ENCODE measurements at regions not wholly inside any gene's neighbourhood (a gene's known extent, or its start where the extent isn't known, plus 50 kb on each side); places are given as distances from the start of the nearest gene placed in this dataset.

DNA sequence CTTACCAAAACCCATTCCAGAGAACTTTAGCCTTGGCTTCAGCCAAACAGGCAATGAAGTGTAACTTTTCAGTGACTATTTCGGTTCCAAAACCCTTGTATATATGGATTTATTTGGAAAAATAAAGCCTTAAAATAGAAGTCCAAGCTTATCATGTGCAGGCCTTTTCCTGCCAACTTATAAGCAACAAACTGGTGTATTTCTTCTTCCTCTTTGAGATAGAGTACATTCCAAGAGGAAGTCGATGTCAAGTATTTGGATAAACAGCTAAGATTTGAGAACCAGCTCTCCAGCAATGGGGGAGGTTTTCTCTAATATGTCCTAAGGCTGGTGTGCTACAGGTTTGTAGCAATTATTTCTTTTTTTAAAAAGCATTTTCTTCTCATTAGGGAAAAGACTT lies 407.8 kb downstream of the DUSP10 start:
- 3 to 14% (median 6%) methylated on average over 2 of the region's 2 CpGs for WGBS, 5 donors
- TF ChIP-seq POLR2A (IDR thresholded peaks at IDR 0.05) (no peak), POLR2AphosphoS5 (IDR thresholded peaks at IDR 0.05) (no peak)
- TF ChIP-seq, protein P1, sequence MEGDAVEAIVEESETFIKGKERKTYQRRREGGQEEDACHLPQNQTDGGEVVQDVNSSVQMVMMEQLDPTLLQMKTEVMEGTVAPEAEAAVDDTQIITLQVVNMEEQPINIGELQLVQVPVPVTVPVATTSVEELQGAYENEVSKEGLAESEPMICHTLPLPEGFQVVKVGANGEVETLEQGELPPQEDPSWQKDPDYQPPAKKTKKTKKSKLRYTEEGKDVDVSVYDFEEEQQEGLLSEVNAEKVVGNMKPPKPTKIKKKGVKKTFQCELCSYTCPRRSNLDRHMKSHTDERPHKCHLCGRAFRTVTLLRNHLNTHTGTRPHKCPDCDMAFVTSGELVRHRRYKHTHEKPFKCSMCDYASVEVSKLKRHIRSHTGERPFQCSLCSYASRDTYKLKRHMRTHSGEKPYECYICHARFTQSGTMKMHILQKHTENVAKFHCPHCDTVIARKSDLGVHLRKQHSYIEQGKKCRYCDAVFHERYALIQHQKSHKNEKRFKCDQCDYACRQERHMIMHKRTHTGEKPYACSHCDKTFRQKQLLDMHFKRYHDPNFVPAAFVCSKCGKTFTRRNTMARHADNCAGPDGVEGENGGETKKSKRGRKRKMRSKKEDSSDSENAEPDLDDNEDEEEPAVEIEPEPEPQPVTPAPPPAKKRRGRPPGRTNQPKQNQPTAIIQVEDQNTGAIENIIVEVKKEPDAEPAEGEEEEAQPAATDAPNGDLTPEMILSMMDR (IDR thresholded peaks at IDR 0.05 in 8 of 11, conservative IDR thresholded peaks at IDR 0.05 in 3 of 11), result no peak
- H3K4me3 ChIP-seq, result no peak overlapping the region
- H3K4me1 ChIP-seq, result peaks cover 7 to 37% (median 22%) of the 10 kb centered on the region in 6 donors
- peak overlapping the region in 7 of 8 donors; percentile 26 to 72 (median 55) for H3K27ac ChIP-seq
- no peaks in the 10 kb centered on the region for H3K36me3 ChIP-seq
- H3K27me3 ChIP-seq (replicated peaks in 1 of 7), result peaks cover 0 to 16% (median 0%) of the 10 kb centered on the region in 7 donors
- intact Hi-C loops (cut with DNase I; ENCODE audit: low total_unique reads), result no loop called here
- no peak for DNase-seq
- H3K9me3 ChIP-seq, result peaks cover 0 to 30% (median 22%) of the 10 kb centered on the region in 8 donors

DNA sequence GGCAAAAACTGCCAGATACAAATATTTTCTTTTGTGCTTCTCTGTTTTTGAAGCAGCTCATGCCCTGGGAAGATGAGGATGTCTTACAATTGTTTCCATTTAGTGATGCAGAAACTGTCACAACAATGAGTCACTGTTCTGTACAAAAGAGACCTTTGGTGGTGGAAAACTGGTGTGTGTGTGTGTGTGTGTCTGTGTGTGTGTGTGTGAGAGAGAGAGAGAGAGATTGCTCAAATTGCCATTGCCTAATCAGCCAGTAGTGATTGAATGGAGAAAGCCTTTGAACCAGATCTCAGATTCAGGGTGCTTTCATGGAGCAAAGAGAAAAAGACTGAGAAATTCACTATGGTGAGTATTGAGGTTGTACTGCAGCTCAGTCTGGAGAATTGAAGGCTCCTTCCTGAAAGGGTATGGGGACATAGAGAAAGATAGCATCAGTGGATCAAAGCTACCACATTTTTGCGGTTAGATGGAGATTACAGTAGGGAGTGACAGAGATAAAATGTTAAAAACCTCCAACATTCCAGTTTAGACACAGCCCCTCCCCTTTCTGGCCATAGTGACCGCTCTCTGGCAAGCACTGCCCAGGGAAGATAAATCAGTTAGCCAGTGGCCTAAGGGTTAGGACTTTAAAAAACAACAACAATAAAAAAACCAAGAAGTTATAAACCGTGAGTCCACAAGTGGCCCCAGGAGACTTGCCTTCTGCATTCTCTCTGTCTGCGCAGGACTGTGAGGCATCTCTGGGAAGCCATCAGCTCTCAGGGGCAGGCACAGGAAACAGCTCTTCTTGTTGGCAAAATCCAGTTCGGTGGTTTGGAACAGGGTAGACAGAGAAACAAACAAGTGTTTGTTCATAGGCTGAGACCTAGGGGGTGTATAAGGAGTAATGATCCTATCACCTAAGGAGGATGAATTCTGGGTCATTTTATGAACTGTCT lies 406.5 kb downstream of the DUSP10 start:
- no peak overlapping the region for H3K4me3 ChIP-seq
- 12 to 28% (median 19%) methylated on average over 5 of the region's 5 CpGs for WGBS, 5 donors
- intact Hi-C loops (cut with DNase I; ENCODE audit: low total_unique reads), result no loop called here
- H3K27me3 ChIP-seq (replicated peaks in 1 of 7), result peaks cover 0 to 18% (median 0%) of the 10 kb centered on the region in 7 donors
- H3K36me3 ChIP-seq, result no peaks in the 10 kb centered on the region
- TF ChIP-seq POLR2AphosphoS5 (IDR thresholded peaks at IDR 0.05) (no peak), POLR2A (IDR thresholded peaks at IDR 0.05) (no peak)
- TF ChIP-seq, protein P1 (IDR thresholded peaks at IDR 0.05 in 8 of 11, conservative IDR thresholded peaks at IDR 0.05 in 3 of 11), result no peak
- peaks cover 0 to 25% (median 21%) of the 10 kb centered on the region in 8 donors for H3K9me3 ChIP-seq
- no peak for DNase-seq
- peaks cover 7 to 37% (median 22%) of the 10 kb centered on the region in 6 donors for H3K4me1 ChIP-seq
- H3K27ac ChIP-seq, result peak overlapping the region in 7 of 8 donors; percentile 40 to 72 (median 56)

DNA sequence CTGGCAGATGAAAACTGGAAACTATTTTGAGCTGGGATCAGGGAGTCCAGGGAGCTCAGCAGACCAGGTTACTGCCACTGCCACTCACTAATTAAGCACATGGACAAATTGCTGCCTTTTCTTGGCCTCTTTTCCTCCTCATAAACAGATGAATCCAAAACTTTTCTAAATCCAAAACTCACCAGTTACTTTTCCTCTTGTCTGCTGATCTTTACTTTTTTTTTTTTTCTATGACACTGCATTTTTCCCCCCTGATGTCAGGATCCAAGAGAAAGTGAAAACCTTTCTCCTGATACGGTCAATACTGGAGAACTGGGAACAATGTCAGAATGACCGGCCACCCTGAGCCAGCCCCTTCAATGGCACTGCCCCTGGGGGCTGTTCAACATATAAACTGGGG lies 405.8 kb downstream of the DUSP10 start:
- Histone ChIP-seq H3K36me3 (no peaks in the 10 kb centered on the region), H3K27me3 (replicated peaks in 1 of 7) (peaks cover 0 to 18% (median 0%) of the 10 kb centered on the region in 7 donors), H3K27ac (peak overlapping the region in 7 of 8 donors; percentile 40 to 72 (median 56)), H3K4me3 (no peak overlapping the region), H3K4me1 (peaks cover 7 to 37% (median 22%) of the 10 kb centered on the region in 6 donors), H3K9me3 (peaks cover 0 to 18% (median 14%) of the 10 kb centered on the region in 8 donors)
- TF ChIP-seq, protein P1 (IDR thresholded peaks at IDR 0.05 in 8 of 11, conservative IDR thresholded peaks at IDR 0.05 in 3 of 11), result no peak
- TF ChIP-seq POLR2A (IDR thresholded peaks at IDR 0.05) (no peak), POLR2AphosphoS5 (IDR thresholded peaks at IDR 0.05) (no peak)
- 64 to 88% (median 82%) methylated on average over 2 of the region's 2 CpGs for WGBS, 5 donors
- intact Hi-C loops (cut with DNase I; ENCODE audit: low total_unique reads), result no loop called here
- DNase-seq, result no peak

DNA sequence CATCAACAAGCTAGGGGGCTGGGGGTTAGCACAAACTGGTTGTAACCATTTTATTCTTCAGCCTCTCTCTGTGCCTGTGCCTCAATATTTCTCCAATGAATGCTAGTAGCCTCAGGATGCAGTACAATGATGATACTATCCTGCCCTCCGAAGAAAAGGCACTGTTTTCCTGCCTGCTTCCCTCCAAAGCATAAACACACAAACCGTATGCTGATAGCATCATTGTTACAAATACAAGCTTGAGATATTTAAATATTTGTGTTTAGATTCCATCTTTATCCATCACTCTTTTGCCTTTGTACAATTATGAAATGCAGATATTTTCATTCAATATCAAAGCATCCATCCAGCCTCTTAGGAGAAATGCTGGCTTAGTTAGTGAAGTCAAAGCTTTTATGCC lies 404.8 kb downstream of the DUSP10 start:
- intact Hi-C loops (cut with DNase I; ENCODE audit: low total_unique reads), result no loop called here
- H3K4me3 ChIP-seq, result no peak overlapping the region
- TF ChIP-seq POLR2A (IDR thresholded peaks at IDR 0.05) (no peak), POLR2AphosphoS5 (IDR thresholded peaks at IDR 0.05) (no peak)
- no peaks in the 10 kb centered on the region for H3K36me3 ChIP-seq
- H3K27ac ChIP-seq, result peak overlapping the region in 1 of 8 donors; percentile 72
- no peak for DNase-seq
- 82 to 91% (median 86%) methylated on average over 2 of the region's 2 CpGs for WGBS, 5 donors
- peaks cover 7 to 37% (median 22%) of the 10 kb centered on the region in 6 donors for H3K4me1 ChIP-seq
- H3K27me3 ChIP-seq (replicated peaks in 1 of 7), result peaks cover 0 to 18% (median 0%) of the 10 kb centered on the region in 7 donors
- peaks cover 0 to 9% (median 5%) of the 10 kb centered on the region in 8 donors for H3K9me3 ChIP-seq

Data from spleen (tissue), 11 donors.